Ovary (tissue), 3 donors: ENCODE measurements at regions not wholly inside any gene's neighbourhood (a gene's known extent, or its start where the extent isn't known, plus 50 kb on each side); places are given as distances from the start of the nearest gene placed in this dataset.

Experiments used
- POLR2A ChIP-seq: fragments of 450-650 bp; IDR thresholded peaks from one replicate; pipeline ENCODE4 v1.6.1; 2017; ENCODE audit warnings: antibody characterized with exemption, mild to moderate bottlenecking, moderate library complexity
- TF ChIP-seq, protein P1 (sequence below), 3 donors: fragments of 450-650 bp in 2 of 3; fragments of 200-600 bp in 1 of 3; IDR thresholded peaks; one replicate each; pipeline versions ENCODE4 v1.5.1 to v1.8.0; 2016 to 2022; ENCODE audit warnings: antibody characterized with exemption in 3 of 3, mild to moderate bottlenecking in 1 of 3
- donor health status: DM: no; HTN: no; CAD: no.

DNA sequence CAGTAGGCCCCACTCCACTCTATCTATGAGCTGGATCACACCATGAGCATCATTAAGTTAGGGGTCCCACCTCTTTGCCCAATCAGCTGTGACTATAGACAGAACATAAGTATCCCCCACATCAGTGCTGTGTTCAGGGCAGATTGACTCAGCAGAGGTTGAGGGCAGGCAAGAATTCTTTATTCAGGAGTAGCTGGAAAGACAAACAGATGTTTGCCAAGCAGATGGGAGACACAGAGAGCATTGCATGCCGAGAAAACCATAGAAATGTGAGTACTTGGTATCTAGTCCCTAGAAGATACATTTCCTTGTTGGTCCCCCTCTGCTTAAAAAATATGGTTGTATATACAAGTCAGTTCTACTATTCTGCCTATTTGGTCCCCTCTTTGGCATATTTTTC, 440.8 kb downstream of the RAP2B start:
- TF ChIP-seq, protein P1, sequence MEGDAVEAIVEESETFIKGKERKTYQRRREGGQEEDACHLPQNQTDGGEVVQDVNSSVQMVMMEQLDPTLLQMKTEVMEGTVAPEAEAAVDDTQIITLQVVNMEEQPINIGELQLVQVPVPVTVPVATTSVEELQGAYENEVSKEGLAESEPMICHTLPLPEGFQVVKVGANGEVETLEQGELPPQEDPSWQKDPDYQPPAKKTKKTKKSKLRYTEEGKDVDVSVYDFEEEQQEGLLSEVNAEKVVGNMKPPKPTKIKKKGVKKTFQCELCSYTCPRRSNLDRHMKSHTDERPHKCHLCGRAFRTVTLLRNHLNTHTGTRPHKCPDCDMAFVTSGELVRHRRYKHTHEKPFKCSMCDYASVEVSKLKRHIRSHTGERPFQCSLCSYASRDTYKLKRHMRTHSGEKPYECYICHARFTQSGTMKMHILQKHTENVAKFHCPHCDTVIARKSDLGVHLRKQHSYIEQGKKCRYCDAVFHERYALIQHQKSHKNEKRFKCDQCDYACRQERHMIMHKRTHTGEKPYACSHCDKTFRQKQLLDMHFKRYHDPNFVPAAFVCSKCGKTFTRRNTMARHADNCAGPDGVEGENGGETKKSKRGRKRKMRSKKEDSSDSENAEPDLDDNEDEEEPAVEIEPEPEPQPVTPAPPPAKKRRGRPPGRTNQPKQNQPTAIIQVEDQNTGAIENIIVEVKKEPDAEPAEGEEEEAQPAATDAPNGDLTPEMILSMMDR (IDR thresholded peaks at IDR 0.05): no peak
- no peak for TF ChIP-seq POLR2A
